ENCODE measurements at regions not wholly inside any gene's neighbourhood (a gene's known extent, or its start where the extent isn't known, plus 50 kb on each side); places are given as distances from the start of the nearest gene placed in this dataset.

- TF ChIP-seq POLR2A (IDR thresholded peaks at IDR 0.05; ENCODE audit: low read depth, low read length), result no peak
- no peak for TF ChIP-seq POLR2AphosphoS5 (IDR thresholded peaks at IDR 0.05; ENCODE audit: low read depth, low read length)
- no peak for TF ChIP-seq SPI1 (IDR thresholded peaks at IDR 0.05; ENCODE audit: low read depth, low read length)
- TF ChIP-seq TAF1 (IDR thresholded peaks at IDR 0.05; ENCODE audit: low read depth, low read length), result no peak
Measured at GRCh38 chr2:226020176-226020575, 620.7 kb downstream of the NYAP2 start.
